GM12865 (cell line): ENCODE measurements at regions not wholly inside any gene's neighbourhood (a gene's known extent, or its start where the extent isn't known, plus 50 kb on each side); places are given as distances from the start of the nearest gene placed in this dataset.

Experiments
- DNase-seq: peaks from one replicate; pipeline ENCODE4 v3.0.0; 2010; ENCODE audit warnings: low read depth
- H3K4me3 ChIP-seq: 2 replicates; pipeline ENCODE4 v1.5.1; 2011; ENCODE audit warnings: mild to moderate bottlenecking, low read depth, low read length, control low read depth
- CTCF ChIP-seq: IDR thresholded peaks from 2 replicates; pipeline ENCODE4 v1.5.1; 2011; ENCODE audit warnings: low read length, control low read depth, low read depth, inconsistent platforms; ENCODE audit not compliant: insufficient read depth; ENCODE audit errors: missing control alignments

- DNase-seq: no peak
- no peak for TF ChIP-seq CTCF
- no peak overlapping the region for H3K4me3 ChIP-seq
These were observed 90.7 kb upstream of the MYL2 start for GRCh38 chr12:111010916-111011657.

GRCh38 chr12:111010061-111010460 lies 89.7 kb upstream of the MYL2 start:
- no peak for TF ChIP-seq CTCF
- H3K4me3 ChIP-seq: no peak overlapping the region
- DNase-seq: no peak

- no peak for DNase-seq
- no peak for TF ChIP-seq CTCF
- no peak overlapping the region for H3K4me3 ChIP-seq
These were observed 86.2 kb upstream of the MYL2 start for GRCh38 chr12:111006621-111007020.

GRCh38 chr12:110998971-110999370 lies 78.6 kb upstream of the MYL2 start:
- no peak for DNase-seq
- TF ChIP-seq CTCF: no peak
- H3K4me3 ChIP-seq: no peak overlapping the region

GRCh38 chr12:110998165-110998564 lies 77.8 kb upstream of the MYL2 start:
- no peak for TF ChIP-seq CTCF
- no peak for DNase-seq
- no peak overlapping the region for H3K4me3 ChIP-seq

GRCh38 chr12:110996415-110996814 lies 76.0 kb upstream of the MYL2 start:
- no peak overlapping the region for H3K4me3 ChIP-seq
- no peak for TF ChIP-seq CTCF
- DNase-seq: no peak

GRCh38 chr12:110995615-110996014 lies 75.2 kb upstream of the MYL2 start:
- no peak for TF ChIP-seq CTCF
- H3K4me3 ChIP-seq: no peak overlapping the region

More at GRCh38 chr12:110995615-110996014, 75.2 kb upstream of the MYL2 start:
- DNase-seq: no peak
